T-helper 2 cell treated with Interferon-gamma antibody and Interleukin-4, amounts not matched to agents 5 μg/mL and 100 μg/mL, for 36 hours (primary cell): ENCODE measurements at regions not wholly inside any gene's neighbourhood (a gene's known extent, or its start where the extent isn't known, plus 50 kb on each side); places are given as distances from the start of the nearest gene placed in this dataset.
"Not testable (repeated sequence)": the region's sequence is repeated elsewhere in the genome, so short reads cannot be mapped to it uniquely, and the experiment has no call there.

Source experiments
- DNase-seq: peaks from one replicate; pipeline ENCODE4 v3.0.0; 2021; ENCODE audit warnings: low spot score
- H3K27ac Mint-ChIP-seq: one replicate; pipeline ENCODE4 v1.8.0; 2021; ENCODE audit warnings: mild to moderate bottlenecking, mixed read lengths
- H3K27me3 Mint-ChIP-seq: one replicate; pipeline ENCODE4 v1.8.0; 2021; ENCODE audit warnings: low read depth, mixed read lengths
- H3K36me3 Mint-ChIP-seq: one replicate; pipeline ENCODE4 v1.8.0; 2021; ENCODE audit warnings: low read depth, mixed read lengths
- H3K4me1 Mint-ChIP-seq: one replicate; pipeline ENCODE4 v1.8.0; 2021; ENCODE audit warnings: low read depth, mixed read lengths
- H3K4me3 Mint-ChIP-seq: one replicate; pipeline ENCODE4 v1.8.0; 2022; ENCODE audit warnings: mild to moderate bottlenecking, moderate library complexity, mixed read lengths
- H3K9me3 Mint-ChIP-seq: one replicate; pipeline ENCODE4 v1.8.0; 2021; ENCODE audit warnings: mixed read lengths

- H3K4me1 Mint-ChIP-seq, H3K9me3 Mint-ChIP-seq, H3K36me3 Mint-ChIP-seq, DNase-seq, H3K27ac Mint-ChIP-seq: not testable (repeated sequence)
- Mint-ChIP-seq H3K4me3 (peak overlapping the region; percentile 53), H3K27me3 (peaks cover 40% of the 10 kb centered on the region)
Measured at GRCh38 chr7:150046290-150047194, 172.8 kb downstream of the ATP6V0E2 start.

DNA sequence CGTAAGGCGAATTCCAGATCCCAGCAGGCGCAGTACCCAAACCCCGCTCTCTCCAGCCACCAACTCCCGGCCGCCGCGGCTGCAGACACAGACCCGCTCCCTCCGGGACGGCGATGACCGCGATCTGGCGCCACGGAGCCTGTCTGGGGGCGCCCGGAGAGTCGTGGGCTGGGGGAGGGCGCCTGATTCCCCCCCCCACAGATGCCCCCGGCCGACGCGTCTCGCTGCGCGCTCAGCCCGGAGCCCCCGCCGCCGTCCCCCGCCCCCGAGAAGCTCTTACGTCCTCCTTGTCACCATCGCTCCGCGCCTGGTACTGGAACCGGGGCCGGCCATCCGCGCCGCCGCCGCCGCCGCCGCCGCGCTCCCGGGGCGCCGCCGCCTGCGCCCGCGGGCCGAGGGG lies 173.6 kb downstream of the ATP6V0E2 start:
- not testable (repeated sequence) for H3K4me1 Mint-ChIP-seq, DNase-seq, H3K36me3 Mint-ChIP-seq, H3K9me3 Mint-ChIP-seq, H3K27ac Mint-ChIP-seq
- H3K27me3 Mint-ChIP-seq, result peaks cover 43% of the 10 kb centered on the region
- H3K4me3 Mint-ChIP-seq, result peak overlapping the region; percentile 53

DNA sequence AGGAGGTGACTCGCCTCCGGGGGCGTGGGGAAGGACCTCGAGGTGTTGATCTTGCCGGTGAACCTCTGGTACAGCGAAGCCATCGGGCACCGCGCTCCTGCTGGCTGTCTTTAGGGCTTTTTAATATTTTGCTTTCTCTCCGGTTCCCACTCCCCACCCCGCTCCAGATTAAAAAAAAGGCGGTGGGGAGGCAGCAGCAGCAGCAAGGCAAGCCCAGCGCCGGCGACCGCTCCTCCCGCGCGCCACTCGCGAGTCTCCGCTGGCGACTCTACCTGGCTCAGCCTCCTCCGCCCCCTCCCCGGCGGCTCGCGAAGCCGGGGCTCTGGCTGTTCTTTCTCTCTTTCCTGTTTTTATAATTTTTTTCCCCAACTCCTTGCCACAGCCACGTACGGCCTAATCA lies 174.0 kb downstream of the ATP6V0E2 start:
- H3K9me3 Mint-ChIP-seq, DNase-seq: not testable (repeated sequence)

DNA sequence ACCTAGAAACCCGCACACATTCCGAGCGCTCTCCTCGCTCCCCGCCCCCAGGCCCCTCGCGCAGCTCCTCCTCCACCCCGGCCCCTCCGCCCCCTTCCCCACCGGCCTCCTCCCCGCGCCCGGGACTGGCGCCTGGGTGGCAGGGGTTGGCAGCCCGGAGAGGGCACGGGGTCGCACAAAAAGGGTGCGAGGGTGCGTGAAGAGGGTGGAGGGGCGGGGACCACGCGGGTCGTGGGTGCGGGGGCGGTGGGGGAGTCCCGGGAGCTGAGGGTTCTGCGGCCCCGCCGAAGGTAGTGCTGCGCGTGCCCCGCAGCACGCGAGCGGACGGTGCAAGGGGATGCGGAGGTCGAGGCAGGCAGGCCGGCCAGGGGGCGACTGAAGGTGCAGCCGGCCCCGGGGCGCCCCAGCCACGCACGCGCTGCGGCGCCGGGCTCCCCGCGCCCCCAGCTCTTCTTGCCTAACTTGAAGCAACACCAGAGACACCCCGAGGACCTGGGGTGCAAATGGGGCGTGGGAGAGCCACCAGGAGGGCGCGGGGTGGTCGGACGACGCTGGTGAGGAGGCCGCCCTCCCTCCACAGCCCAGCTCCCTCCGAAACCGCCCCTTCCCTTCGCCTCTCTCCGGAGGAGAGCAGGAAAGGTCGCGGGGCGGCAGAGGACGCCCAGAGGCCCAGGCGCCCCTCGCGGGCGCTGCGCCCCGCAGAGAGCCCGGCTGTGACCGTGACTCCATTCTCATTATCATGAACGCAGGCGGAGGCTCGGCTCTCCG lies 174.7 kb downstream of the ATP6V0E2 start:
- H3K36me3 Mint-ChIP-seq, DNase-seq, H3K27ac Mint-ChIP-seq, H3K9me3 Mint-ChIP-seq, H3K4me1 Mint-ChIP-seq: not testable (repeated sequence)
- Mint-ChIP-seq H3K4me3 (peak overlapping the region; percentile 74), H3K27me3 (peaks cover 43% of the 10 kb centered on the region)

More for the DNA sequence above, 174.0 kb downstream of the ATP6V0E2 start:
- peaks cover 43% of the 10 kb centered on the region for H3K27me3 Mint-ChIP-seq
- H3K27ac Mint-ChIP-seq, H3K36me3 Mint-ChIP-seq, H3K4me1 Mint-ChIP-seq: not testable (repeated sequence)
- peak overlapping the region; percentile 74 for H3K4me3 Mint-ChIP-seq

DNA sequence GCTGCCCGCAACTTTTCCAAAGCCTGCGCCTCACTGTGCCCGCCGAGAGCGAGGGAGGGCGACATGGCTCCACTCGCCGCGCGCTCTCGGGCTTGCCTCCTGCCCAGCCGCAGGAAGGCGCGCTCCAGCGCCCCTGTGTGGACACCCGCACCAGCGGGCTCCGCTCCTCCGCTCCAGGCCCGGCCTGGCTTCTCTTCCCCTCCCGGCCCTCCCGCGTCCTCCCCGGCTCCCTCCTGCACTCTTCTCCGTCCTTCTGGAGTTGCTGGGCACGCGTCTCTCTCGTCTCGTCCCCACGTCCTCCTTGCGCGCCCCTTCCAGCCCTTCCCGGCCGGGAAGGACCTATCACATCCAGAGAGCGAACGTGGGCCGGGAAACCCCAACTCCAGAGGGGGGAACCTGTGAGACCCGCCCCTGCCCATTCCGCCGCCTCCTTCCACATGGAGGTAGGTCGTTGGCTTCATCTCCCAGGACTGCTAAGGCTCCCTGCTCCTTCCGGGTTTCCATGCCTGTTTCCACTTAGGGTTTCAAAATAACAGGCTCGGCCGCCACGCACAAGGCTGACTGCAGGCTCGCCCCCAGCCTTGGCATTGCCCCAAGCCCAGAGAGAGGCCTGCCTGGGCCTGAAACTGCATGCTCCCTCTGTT lies 175.4 kb downstream of the ATP6V0E2 start:
- not testable (repeated sequence) for DNase-seq, H3K9me3 Mint-ChIP-seq, H3K36me3 Mint-ChIP-seq, H3K27ac Mint-ChIP-seq, H3K4me1 Mint-ChIP-seq
- Mint-ChIP-seq H3K4me3 (peak overlapping the region; percentile 54), H3K27me3 (peaks cover 41% of the 10 kb centered on the region)

DNA sequence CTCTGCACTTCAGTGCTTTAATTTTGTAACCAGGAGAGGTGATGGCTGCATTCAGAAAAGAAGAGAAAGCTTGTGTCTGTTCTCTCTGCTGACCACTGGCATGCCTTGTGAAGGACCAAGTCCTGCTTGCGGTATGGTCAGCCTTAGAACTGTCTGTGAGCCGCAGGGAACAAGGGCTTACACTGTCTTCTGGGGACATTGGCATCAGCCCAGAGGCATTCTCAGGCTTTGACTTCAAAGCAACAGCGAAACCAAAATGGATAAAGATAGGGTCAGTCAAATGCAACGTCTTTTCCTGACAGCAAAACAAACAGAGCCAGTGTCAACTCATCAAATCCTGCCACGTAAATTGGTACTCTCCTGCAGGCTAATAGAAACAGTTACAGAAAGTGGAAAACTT lies 179.6 kb downstream of the ATP6V0E2 start:
- not testable (repeated sequence) for H3K27ac Mint-ChIP-seq, DNase-seq, H3K4me3 Mint-ChIP-seq, H3K36me3 Mint-ChIP-seq, H3K9me3 Mint-ChIP-seq, H3K4me1 Mint-ChIP-seq
- peaks cover 32% of the 10 kb centered on the region for H3K27me3 Mint-ChIP-seq

- not testable (repeated sequence) for H3K4me1 Mint-ChIP-seq, H3K36me3 Mint-ChIP-seq, DNase-seq, H3K9me3 Mint-ChIP-seq, H3K4me3 Mint-ChIP-seq, H3K27ac Mint-ChIP-seq
- H3K27me3 Mint-ChIP-seq, result peaks cover 35% of the 10 kb centered on the region
Measured at GRCh38 chr7:150054242-150054641, 180.5 kb downstream of the ATP6V0E2 start.

DNA sequence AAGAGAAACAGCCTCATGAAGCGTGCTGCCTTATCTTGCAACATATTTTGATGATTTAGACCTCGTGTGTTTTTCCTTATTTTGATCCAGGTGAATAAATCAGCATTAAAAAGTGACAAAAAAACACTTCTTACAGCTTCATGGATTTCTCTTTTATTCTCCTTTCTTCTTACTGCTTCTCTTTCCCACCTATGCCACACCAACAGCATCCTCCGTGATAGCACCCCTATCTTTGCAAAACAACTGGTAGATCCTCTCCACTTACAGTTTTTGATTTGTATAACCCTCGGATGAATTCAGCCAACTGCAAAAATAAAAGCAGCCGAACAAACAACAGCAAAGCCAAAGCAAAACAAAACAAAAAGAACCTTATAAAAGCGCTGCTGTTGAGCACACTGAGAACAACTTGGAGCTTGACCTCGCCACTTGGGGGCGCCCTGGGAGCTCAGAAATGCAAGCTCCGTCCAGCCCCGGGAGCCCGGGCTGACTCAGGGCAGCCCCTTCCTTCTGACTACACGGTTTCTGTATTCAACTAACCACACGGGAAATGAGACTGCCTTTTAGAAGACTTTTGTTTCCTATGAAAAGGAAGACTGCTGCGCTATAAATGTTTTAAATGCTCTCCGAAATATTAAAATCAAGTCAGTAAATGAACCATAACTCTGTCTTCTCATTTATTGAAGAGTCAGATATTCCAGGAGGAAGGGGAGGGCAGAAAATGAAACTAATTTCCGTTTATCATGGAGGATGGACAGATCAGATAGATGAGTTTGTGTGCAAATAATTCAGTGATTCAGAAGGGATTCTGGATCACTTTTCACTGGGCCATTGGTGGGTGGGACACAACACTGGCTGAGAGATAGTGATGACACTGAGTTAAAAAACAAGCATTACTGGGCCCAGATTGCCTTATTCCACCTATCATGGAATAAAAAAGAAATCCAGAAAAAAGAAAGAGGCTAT lies 186.8 kb downstream of the ATP6V0E2 start:
- not testable (repeated sequence) for H3K27ac Mint-ChIP-seq, H3K4me1 Mint-ChIP-seq, H3K36me3 Mint-ChIP-seq, H3K9me3 Mint-ChIP-seq, H3K4me3 Mint-ChIP-seq
- peaks cover 22% of the 10 kb centered on the region for H3K27me3 Mint-ChIP-seq
- peak; percentile 80 for DNase-seq

DNA sequence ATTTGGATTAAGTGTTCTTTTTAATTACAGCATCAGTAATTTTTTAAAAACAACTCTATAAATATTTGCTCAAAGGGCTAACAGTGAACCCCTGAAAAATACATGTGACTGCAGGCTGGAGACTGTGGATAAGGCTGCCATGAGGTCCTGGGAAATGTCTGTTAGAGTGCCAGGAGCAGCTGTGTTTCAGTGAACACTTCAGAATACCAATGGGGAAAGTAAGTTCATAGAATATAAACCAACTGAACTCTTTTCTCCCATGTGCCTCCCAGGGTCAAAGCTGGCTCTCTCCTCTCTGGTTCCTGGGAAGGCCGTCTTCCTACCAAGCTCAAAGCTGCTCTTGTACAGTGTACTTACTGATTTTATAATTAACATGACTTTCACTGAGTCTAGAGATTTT lies 189.4 kb downstream of the ATP6V0E2 start:
- not testable (repeated sequence) for H3K27ac Mint-ChIP-seq, DNase-seq, H3K4me1 Mint-ChIP-seq, H3K9me3 Mint-ChIP-seq, H3K4me3 Mint-ChIP-seq, H3K36me3 Mint-ChIP-seq
- peaks cover 18% of the 10 kb centered on the region for H3K27me3 Mint-ChIP-seq

DNA sequence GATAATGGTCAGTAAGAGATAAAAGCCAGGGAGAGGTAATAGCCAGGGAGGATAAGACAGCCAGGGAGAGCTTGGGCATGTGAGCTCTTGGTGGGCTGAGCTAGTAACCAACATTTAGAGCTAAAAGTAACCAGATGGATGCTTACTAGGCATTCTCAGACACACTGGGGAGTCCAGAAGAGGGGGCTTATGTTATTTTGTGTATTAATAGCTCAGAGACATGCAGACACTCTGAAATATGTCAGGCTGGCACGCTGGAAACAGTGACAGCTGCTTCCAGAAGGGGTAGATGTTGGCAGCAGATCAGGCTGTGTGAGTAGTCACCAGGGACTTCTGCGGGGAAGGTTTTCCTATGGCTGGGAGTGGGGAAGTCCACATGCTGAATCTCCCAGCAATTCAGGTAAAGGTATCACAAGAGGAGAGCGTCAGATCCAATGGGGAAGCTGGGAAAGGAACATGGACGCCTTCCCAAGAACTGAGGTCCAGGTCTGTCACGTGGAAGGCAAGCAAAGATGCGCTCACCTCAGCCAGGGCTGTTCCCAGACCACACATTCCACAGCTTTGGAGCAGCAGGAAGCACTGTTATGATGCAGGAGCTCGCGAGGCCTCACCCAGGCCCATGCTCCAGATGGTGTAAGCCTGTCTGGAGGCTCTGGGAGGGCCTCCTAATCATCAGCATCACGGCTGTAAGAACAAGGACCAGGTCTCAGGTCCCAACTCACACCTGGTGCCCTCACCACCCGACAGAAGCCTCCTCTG lies 196.0 kb downstream of the ATP6V0E2 start:
- H3K36me3 Mint-ChIP-seq, H3K9me3 Mint-ChIP-seq, H3K27ac Mint-ChIP-seq, H3K4me1 Mint-ChIP-seq, H3K4me3 Mint-ChIP-seq, DNase-seq, H3K27me3 Mint-ChIP-seq: not testable (repeated sequence)

- not testable (repeated sequence) for DNase-seq, H3K36me3 Mint-ChIP-seq, H3K9me3 Mint-ChIP-seq, H3K4me1 Mint-ChIP-seq, H3K27ac Mint-ChIP-seq, H3K4me3 Mint-ChIP-seq
- peaks cover 12% of the 10 kb centered on the region for H3K27me3 Mint-ChIP-seq
Measured at GRCh38 chr7:150077543-150077942, 203.8 kb downstream of the ATP6V0E2 start.

GRCh38 chr7:150081865-150082264 lies 208.1 kb downstream of the ATP6V0E2 start:
- H3K9me3 Mint-ChIP-seq, result not testable (repeated sequence)

DNA sequence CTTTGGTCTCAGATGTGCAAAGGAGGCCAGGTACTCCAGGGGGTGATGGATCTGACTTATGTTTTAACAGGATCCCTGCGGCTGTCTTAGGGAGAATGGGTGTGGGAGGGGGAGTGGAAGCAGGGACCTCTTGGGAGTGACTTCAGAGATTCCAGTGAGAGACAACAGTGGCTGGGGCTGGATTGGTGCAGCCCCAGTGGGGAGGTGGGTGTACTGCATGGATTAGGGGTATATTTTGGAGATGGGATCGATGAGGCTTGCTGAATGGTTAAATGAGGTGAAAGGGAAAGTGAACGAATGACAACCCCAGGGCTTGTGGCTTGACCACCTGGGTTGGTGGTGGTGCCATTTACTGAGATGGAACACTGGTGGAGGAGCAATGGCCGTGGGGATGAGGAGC lies 211.0 kb downstream of the ATP6V0E2 start:
- not testable (repeated sequence) for H3K4me1 Mint-ChIP-seq, H3K36me3 Mint-ChIP-seq, H3K4me3 Mint-ChIP-seq, H3K27ac Mint-ChIP-seq, H3K9me3 Mint-ChIP-seq, DNase-seq
- H3K27me3 Mint-ChIP-seq, result peaks cover 21% of the 10 kb centered on the region

More at GRCh38 chr7:150081865-150082264, 208.1 kb downstream of the ATP6V0E2 start:
- not testable (repeated sequence) for H3K27ac Mint-ChIP-seq, H3K4me3 Mint-ChIP-seq, H3K4me1 Mint-ChIP-seq, DNase-seq, H3K36me3 Mint-ChIP-seq
- H3K27me3 Mint-ChIP-seq, result peaks cover 19% of the 10 kb centered on the region
